ENCODE measurements at regions not wholly inside any gene's neighbourhood (a gene's known extent, or its start where the extent isn't known, plus 50 kb on each side); places are given as distances from the start of the nearest gene placed in this dataset.

DNA sequence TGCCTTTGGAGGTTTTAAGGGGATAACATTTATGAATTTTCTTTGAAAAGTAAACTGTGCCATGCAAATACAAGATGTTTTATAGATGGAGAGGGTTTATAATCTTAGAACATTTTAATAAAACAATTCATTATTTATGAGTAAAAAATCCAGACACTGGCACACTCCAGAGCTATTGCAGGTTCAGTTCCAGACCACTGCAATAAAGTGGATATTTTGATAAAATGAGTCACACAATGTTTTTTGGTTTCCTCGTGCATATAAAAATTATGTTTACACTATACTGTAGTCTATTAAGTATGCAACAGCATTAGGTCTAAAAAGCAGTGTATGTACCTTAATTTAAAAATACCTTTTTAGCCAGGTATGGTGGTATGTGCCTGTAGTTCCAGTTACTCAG lies 146.2 kb upstream of the ZBED5 start:
- H2AFZ ChIP-seq (ENCODE audit: low read depth, low read length), result no peak overlapping the region
- H3K9me1 ChIP-seq (replicated peaks; ENCODE audit: control insufficient read depth, extremely low read depth, insufficient read depth, low read length), result no peaks in the 10 kb centered on the region
- ChIA-PET POLR2A (no interaction called here), CTCF (interaction anchor here (0.9 to 2.0 kb wide), 3 partner anchors 17 to 70 kb away, joined by 5 to 6 read pairs (median 5); no protein-coding TSS in a partner anchor)
- no peak overlapping the region for H3K27ac ChIP-seq (ENCODE audit: insufficient read depth, low read depth, low read length)
- no peaks in the 10 kb centered on the region for H3K79me2 ChIP-seq (ENCODE audit: control insufficient read depth, insufficient read depth, low read length)
- H3K36me3 ChIP-seq (ENCODE audit: control insufficient read depth in 2 of 2, extremely low read depth in 1 of 2, insufficient read depth in 2 of 2, low read length in 2 of 2), result no peaks in the 10 kb centered on the region
- intact Hi-C loops (cut with micrococcal nuclease) (no loop called here), dilution Hi-C loops (cut with MboI; ENCODE audit: extremely low pct_ligation_motif_present, low sequenced_read_pairs) (no loop called here)
- H3K4me2 ChIP-seq (ENCODE audit: insufficient read depth, low read length), result no peak overlapping the region
- no peaks in the 10 kb centered on the region for H3K9me3 ChIP-seq (replicated peaks; ENCODE audit: control insufficient read depth, insufficient read depth, low read length)
- TF ChIP-seq JUN (IDR thresholded peaks at IDR 0.05; ENCODE audit: borderline replicate concordance, insufficient read depth, insufficient read length, low read depth) (no peak), POLR2A (IDR thresholded peaks at IDR 0.05; ENCODE audit: low read depth, low read length) (no peak), POLR2AphosphoS5 (IDR thresholded peaks at IDR 0.05; ENCODE audit: insufficient read depth, low read depth, low read length) (no peak), EZH2 (IDR thresholded peaks at IDR 0.05; ENCODE audit: borderline replicate concordance, low read depth, low read length, severe bottlenecking) (no peak), MYC (IDR thresholded peaks at IDR 0.05; ENCODE audit: low read depth, low read length) (no peak)
- TF ChIP-seq, protein P1, sequence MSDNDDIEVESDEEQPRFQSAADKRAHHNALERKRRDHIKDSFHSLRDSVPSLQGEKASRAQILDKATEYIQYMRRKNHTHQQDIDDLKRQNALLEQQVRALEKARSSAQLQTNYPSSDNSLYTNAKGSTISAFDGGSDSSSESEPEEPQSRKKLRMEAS (IDR thresholded peaks at IDR 0.05; ENCODE audit: insufficient read depth, insufficient read length), result no peak
- TF ChIP-seq, protein P2, sequence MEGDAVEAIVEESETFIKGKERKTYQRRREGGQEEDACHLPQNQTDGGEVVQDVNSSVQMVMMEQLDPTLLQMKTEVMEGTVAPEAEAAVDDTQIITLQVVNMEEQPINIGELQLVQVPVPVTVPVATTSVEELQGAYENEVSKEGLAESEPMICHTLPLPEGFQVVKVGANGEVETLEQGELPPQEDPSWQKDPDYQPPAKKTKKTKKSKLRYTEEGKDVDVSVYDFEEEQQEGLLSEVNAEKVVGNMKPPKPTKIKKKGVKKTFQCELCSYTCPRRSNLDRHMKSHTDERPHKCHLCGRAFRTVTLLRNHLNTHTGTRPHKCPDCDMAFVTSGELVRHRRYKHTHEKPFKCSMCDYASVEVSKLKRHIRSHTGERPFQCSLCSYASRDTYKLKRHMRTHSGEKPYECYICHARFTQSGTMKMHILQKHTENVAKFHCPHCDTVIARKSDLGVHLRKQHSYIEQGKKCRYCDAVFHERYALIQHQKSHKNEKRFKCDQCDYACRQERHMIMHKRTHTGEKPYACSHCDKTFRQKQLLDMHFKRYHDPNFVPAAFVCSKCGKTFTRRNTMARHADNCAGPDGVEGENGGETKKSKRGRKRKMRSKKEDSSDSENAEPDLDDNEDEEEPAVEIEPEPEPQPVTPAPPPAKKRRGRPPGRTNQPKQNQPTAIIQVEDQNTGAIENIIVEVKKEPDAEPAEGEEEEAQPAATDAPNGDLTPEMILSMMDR (IDR thresholded peaks at IDR 0.05; ENCODE audit: extremely low read depth in 1 of 2, insufficient read depth in 1 of 2, low read depth in 1 of 2, low read length in 2 of 2), result no peak
- no peaks in the 10 kb centered on the region for H3K4me1 ChIP-seq (ENCODE audit: control insufficient read depth, extremely low read depth, insufficient read depth, low read length)
- BruUV-seq (replicated peaks), result no TSS peak
- no peak for DNase-seq (ENCODE audit: low read depth, low spot score)
- FAIRE-seq, result no peak
- H3K9ac ChIP-seq (replicated peaks; ENCODE audit: extremely low read depth, insufficient read depth, low read length), result no peak overlapping the region
- no peak overlapping the region for H3K4me3 ChIP-seq (replicated peaks in 1 of 3; ENCODE audit: insufficient read depth in 1 of 3, low read depth in 1 of 3, low read length in 3 of 3)
- peaks cover 13 to 14% of the 10 kb centered on the region in 2 experiments for H3K27me3 ChIP-seq (ENCODE audit: control insufficient read depth in 2 of 2, insufficient read depth in 2 of 2, low read length in 2 of 2)
- no peaks in the 10 kb centered on the region for H4K20me1 ChIP-seq (replicated peaks; ENCODE audit: control insufficient read depth, extremely low read depth, insufficient read depth, low read length)
